ENCODE measurements at regions not wholly inside any gene's neighbourhood (a gene's known extent, or its start where the extent isn't known, plus 50 kb on each side); places are given as distances from the start of the nearest gene placed in this dataset.

GRCh38 chr12:18794000-18794399, 56.1 kb downstream of the CAPZA3 start:
- Histone ChIP-seq H3K27ac (no peak overlapping the region), H3K36me3 (no peaks in the 10 kb centered on the region), H3K4me1 (no peaks in the 10 kb centered on the region), H3K4me3 (no peak overlapping the region), H3K27me3 (no peaks in the 10 kb centered on the region), H3K9me3 (peaks cover 0 to 6% of the 10 kb centered on the region in 2 donors)
- ATAC-seq (no peak), DNase-seq (no peak)
- TF ChIP-seq CTCF (IDR thresholded peaks at IDR 0.05): no peak
- intact Hi-C loops (cut with DNase I): no loop called here

GRCh38 chr12:18797604-18798003, 59.7 kb downstream of the CAPZA3 start:
- no peaks in the 10 kb centered on the region for H3K36me3 ChIP-seq
- intact Hi-C loops (cut with DNase I): no loop called here
- DNase-seq: no peak
- H3K9me3 ChIP-seq: no peaks in the 10 kb centered on the region
- no peak overlapping the region for H3K27ac ChIP-seq
- no peak for ATAC-seq
- no peaks in the 10 kb centered on the region for H3K27me3 ChIP-seq
- H3K4me1 ChIP-seq: no peaks in the 10 kb centered on the region
- no peak overlapping the region for H3K4me3 ChIP-seq
- no peak for TF ChIP-seq CTCF (IDR thresholded peaks at IDR 0.05)

DNA sequence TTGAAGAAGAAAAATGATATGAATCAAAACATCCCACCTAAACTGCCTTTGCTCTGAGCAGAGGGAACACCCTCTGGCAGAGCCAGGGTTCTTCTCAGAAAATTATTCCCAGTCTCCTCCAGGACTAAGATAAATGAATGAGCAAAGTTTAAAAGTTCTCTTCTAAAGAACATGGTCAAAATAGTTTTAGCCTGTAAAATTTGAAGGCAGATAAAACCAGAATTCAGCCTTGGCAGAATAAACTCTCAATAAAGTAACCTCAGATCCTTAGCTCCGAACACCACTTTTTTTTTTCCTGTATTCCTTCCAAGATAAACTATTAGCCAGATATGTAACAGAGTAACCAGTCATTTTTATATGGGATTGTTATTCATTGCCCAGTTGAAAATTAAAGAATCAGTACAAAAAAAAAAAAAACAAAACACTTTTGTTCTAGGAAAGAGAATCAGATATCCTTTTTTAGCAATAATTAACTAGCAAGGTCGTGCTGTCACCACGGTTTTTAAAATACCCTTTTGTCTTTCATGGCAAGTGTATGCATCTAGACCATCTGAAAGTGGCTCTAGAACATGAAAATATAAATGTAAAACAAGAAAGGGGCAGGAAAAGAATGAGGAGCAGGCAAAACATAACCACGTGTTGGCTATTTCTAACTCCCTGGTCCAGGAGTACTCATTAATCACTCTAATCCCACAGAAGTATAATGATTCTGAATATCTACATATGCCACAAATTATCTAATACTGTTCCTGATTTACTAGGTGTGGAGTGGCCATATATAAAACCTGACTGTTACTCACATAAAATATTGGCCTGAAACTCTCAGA, 60.8 kb downstream of the CAPZA3 start:
- DNase-seq: no peak
- Histone ChIP-seq H3K9me3 (no peaks in the 10 kb centered on the region), H3K4me3 (no peak overlapping the region), H3K4me1 (no peaks in the 10 kb centered on the region), H3K27ac (peak overlapping the region in 1 of 2 donors; percentile 5), H3K36me3 (no peaks in the 10 kb centered on the region), H3K27me3 (no peaks in the 10 kb centered on the region)
- intact Hi-C loops (cut with DNase I): no loop called here
- TF ChIP-seq CTCF (IDR thresholded peaks at IDR 0.05): no peak
- peak; percentile 21 for ATAC-seq

DNA sequence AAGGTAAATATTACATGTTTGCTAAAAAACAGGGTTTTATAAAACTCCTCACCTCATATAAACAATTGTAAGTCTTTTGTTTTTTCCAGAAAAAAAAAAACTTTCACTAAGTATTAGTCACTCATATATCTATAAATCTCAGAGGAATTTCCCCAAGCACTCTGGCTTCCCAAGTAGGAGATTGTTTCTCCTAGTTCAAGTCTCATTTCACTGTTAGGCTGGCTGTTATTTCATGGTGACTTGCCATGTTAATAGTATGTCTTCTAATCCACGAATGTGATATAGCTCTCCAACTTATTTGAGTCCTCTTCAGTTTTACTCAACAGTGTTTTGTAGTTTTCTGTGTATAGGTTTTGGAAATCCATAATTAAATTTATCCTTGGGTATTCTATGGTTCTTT, 61.6 kb downstream of the CAPZA3 start:
- no peak for TF ChIP-seq CTCF (IDR thresholded peaks at IDR 0.05)
- Histone ChIP-seq H3K36me3 (no peaks in the 10 kb centered on the region), H3K4me1 (no peaks in the 10 kb centered on the region), H3K27ac (no peak overlapping the region), H3K27me3 (no peaks in the 10 kb centered on the region), H3K9me3 (no peaks in the 10 kb centered on the region), H3K4me3 (no peak overlapping the region)
- DNase-seq: no peak
- intact Hi-C loops (cut with DNase I): no loop called here
- ATAC-seq: no peak

GRCh38 chr12:18805516-18806248, 67.8 kb downstream of the CAPZA3 start:
- no peak for ATAC-seq
- H3K36me3 ChIP-seq: no peaks in the 10 kb centered on the region

More at GRCh38 chr12:18805516-18806248, 67.8 kb downstream of the CAPZA3 start:
- intact Hi-C loops (cut with DNase I): no loop called here
- H3K4me1 ChIP-seq: no peaks in the 10 kb centered on the region
- H3K9me3 ChIP-seq: no peaks in the 10 kb centered on the region
- H3K27me3 ChIP-seq: no peaks in the 10 kb centered on the region
- no peak overlapping the region for H3K4me3 ChIP-seq
- TF ChIP-seq CTCF (IDR thresholded peaks at IDR 0.05): no peak
- no peak for DNase-seq
- no peak overlapping the region for H3K27ac ChIP-seq
